ENCODE measurements at regions not wholly inside any gene's neighbourhood (a gene's known extent, or its start where the extent isn't known, plus 50 kb on each side); places are given as distances from the start of the nearest gene placed in this dataset.

DNA sequence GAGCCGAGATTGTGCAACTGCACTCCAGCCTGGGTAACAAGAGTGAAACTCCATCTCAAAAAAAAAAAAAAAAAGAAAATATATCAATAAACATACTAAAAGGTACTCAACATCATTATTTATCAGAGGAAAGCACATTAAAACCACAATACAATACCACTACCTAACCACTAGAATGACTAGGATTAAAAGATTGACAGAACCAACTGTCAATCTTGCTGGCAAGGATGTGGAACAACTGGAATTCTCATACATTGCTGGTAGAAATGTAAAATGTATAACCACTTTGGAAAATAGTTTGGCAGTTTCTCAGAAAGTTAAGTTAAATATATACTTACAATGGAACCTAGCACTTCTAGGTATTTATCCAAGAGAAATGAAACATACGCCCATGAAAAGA lies 88.6 kb downstream of the B3GNT2 start:
- no peak overlapping the region for H3K4me3 ChIP-seq (ENCODE audit: low read depth, low read length)
- TF ChIP-seq, protein P1, sequence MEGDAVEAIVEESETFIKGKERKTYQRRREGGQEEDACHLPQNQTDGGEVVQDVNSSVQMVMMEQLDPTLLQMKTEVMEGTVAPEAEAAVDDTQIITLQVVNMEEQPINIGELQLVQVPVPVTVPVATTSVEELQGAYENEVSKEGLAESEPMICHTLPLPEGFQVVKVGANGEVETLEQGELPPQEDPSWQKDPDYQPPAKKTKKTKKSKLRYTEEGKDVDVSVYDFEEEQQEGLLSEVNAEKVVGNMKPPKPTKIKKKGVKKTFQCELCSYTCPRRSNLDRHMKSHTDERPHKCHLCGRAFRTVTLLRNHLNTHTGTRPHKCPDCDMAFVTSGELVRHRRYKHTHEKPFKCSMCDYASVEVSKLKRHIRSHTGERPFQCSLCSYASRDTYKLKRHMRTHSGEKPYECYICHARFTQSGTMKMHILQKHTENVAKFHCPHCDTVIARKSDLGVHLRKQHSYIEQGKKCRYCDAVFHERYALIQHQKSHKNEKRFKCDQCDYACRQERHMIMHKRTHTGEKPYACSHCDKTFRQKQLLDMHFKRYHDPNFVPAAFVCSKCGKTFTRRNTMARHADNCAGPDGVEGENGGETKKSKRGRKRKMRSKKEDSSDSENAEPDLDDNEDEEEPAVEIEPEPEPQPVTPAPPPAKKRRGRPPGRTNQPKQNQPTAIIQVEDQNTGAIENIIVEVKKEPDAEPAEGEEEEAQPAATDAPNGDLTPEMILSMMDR (IDR thresholded peaks at IDR 0.05; ENCODE audit: control insufficient read depth, extremely low read depth, insufficient read depth), result no peak

DNA sequence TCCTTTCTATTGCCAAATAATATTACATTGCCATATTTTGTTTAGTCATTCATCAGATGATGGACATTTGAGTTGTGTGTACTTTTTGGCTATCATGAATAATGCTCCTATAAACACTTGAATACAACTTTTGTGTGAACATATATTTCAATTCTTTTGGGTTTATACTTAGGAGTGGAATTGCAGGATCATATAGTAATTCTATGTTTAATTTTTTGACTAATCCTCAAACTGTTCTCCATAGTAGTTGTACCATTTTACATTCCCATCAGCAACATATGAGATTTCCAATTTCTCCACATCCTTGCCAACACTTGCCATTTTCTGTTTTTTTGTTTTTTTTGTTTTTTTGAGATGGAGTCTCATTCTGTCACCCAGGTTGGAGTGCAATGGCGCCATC lies 87.2 kb downstream of the B3GNT2 start:
- TF ChIP-seq, protein P1 (IDR thresholded peaks at IDR 0.05; ENCODE audit: control insufficient read depth, extremely low read depth, insufficient read depth), result no peak
- H3K4me3 ChIP-seq (ENCODE audit: low read depth, low read length), result no peak overlapping the region
- no peak for DNase-seq (ENCODE audit: low read depth)

More for the DNA sequence above, 88.6 kb downstream of the B3GNT2 start:
- no peak for DNase-seq (ENCODE audit: low read depth)

DNA sequence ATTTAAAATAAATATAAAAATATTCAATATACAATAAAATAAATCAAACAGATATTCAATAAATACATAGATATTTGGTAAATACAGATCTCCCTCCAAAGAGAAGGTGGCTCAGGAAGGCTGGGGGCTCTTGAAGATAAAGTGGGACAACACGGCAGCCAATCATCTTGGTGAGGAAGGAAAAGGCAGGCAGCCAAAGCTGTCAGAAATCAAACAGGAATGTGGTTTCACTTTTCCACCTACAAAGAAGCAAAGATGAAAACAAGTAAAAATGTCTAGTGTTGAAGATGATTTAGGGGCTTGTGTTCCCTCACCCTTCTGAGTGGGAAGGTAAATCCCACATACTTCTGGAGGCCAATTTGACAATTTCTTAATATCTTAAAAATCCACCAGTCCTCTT lies 85.7 kb downstream of the B3GNT2 start:
- H3K4me3 ChIP-seq (ENCODE audit: low read depth, low read length), result no peak overlapping the region
- DNase-seq (ENCODE audit: low read depth), result no peak
- TF ChIP-seq, protein P1 (IDR thresholded peaks at IDR 0.05; ENCODE audit: control insufficient read depth, extremely low read depth, insufficient read depth), result no peak

DNA sequence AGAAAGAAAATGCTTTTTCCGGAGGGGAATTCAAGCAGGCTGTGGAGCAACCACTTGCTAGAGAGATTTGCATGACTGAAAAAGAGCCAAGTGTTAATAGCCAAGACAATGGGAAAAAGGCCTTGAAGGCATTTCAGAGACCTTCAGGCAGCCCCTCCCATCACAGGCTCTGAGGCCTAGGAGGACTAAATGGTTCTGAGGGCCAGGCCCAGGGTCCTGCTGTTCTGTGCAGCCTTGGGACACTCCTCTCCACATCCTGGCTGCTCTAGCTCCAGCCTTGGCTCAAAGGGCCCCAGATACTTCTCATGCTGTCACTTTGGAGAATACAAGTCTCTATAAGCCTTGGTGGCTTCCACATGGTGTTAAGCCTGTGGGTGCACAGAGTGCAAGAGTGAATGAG lies 81.8 kb downstream of the B3GNT2 start:
- TF ChIP-seq, protein P1 (IDR thresholded peaks at IDR 0.05; ENCODE audit: control insufficient read depth, extremely low read depth, insufficient read depth), result no peak
- no peak for DNase-seq (ENCODE audit: low read depth)
- H3K4me3 ChIP-seq (ENCODE audit: low read depth, low read length), result no peak overlapping the region
